Skin epidermis (tissue), 12 donors: ENCODE measurements at regions not wholly inside any gene's neighbourhood (a gene's known extent, or its start where the extent isn't known, plus 50 kb on each side); places are given as distances from the start of the nearest gene placed in this dataset.

Source experiments
- H3K27ac ChIP-seq, 21 experiments: fragments of 200-600 bp; sonication (generic) in 11 of 21; one replicate each; pipeline ENCODE4 v1.5.0; 2020; ENCODE audit warnings: mild to moderate bottlenecking in 3 of 21, inconsistent platforms in 2 of 21, moderate library complexity in 2 of 21
- H3K4me3 ChIP-seq, 7 experiments: fragments of 200-600 bp; sonication (generic) in 2 of 7; one replicate each; pipeline ENCODE4 v1.5.0; 2020; ENCODE audit warnings: inconsistent platforms in 2 of 7, mild to moderate bottlenecking in 2 of 7, moderate library complexity in 1 of 7

DNA sequence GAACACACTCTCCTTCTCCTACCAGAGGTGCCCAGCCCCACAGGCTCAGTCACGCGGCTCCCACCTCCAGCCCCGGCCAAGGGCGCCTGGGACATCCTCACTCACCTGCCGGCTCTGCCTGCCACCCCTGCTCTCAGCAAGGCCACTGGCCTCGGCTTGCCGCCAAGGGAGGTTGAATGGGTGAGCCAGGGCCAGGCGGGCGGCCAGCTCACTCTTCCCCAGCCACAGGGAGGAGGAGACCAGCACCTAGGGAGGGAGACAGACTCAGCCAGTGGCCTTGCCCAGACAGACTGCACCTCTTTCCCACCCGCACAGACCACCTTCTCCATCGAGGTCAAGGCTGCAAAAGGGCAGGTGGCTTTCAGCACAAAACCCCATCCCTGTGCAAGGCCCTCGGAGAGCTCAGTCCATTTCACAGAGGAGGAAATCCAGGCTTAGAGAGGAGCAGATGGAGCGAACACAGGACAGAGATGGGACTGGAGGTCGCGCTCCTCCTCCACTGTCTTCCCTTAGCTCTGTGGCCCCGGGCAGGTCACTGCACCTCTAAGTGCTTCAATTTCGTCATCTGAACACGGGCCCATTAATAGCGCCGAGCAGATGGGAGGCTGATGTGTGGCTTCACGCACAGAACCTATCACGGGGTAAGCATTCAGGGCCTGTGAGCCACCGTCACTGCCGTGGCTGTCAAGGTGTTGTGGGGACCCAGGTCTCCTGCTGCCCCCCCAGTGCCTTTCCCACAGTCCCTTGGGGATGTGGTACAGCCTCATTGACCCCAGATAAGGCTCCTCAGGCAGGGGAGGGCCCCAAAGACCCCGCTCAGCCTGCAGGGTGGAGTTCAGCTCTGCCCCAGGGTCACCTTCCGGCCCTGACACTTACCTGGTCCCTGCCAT lies 56.1 kb downstream of the RMI2 start:
- H3K4me3 ChIP-seq: no peak overlapping the region
- peak overlapping the region in 1 of 21 experiments; percentile 1 for H3K27ac ChIP-seq

DNA sequence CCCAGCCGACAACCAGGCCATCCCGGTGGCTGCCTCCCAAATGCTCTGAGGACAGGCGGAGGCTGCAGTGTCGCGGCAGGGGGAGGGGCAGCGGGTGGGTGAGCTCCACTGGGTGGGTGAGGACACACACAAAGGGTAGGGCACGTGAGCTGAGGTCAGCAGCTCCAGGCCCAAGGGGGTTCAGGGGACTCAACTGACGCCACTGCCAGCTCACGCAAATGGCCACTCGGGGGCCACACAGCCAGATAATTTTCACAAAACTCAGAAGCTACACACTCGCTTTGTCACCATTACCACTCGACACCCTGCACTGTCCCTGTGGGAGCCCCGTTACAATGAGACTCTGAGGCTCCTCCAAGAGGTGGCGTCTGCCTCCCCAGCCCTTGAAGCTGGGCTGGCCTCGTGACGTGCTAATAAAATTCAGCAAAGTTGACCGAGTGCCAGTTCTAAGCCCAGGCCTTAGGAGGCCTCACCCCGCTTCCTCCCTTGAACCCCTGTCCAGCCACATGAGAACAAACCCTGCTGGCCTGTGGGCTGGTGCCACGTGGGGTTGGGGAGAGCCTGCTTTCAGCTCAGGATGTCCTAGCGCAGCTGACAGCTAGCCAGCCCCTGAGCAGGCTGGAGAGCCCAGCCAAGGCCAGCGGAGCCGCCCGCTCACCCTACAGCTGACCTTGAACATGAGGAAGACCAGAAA lies 56.9 kb downstream of the RMI2 start:
- Histone ChIP-seq H3K27ac (no peak overlapping the region), H3K4me3 (no peak overlapping the region)

DNA sequence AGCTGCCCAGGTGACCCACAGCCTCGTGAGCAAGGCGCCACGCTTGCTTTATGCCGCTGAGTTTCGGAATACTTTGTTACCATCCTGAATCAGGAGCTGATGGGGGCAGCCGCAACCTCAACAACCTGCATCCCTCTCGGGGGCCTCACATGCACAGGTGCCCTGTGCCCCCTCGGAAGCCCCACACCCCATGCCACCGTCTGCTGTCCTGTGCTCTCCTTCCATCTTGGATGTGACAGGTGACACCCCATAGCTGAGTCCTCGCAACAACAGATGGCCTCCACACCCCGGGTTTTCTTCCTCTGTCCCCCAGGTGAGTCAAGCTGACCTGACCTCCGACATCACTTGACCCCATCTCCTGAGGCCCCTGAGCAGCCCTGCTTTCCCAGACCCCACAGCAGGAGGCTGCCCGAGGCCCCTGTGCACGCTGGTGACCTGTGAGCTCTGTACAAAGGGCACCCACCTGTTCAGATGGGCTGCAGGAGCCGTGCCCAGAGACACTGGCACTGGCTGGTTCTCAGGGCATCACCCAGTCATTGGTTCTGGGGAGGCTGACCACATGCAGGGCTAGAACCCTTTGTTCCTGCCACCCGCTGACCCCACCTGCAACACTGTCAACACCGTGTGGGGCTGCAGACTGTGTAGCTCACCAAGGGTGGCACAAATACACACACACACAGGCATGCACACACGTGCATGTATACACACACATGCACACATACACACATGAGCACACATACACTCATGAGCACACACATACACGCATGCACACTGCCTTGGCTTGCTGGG lies 57.7 kb downstream of the RMI2 start:
- no peak overlapping the region for H3K27ac ChIP-seq
- H3K4me3 ChIP-seq: no peak overlapping the region

DNA sequence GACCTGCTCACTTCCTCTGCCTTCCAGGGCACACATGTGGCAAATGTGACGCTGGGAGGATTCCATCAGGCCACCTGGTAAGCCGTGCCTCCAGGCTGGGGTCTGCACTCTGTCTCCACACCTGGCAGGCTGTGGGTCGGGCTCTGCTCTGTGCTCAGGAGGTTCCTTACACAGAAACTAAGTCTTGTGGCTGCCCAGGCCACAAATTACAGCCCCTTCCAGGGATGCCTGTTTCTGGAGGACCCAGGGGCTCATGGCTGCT lies 58.2 kb downstream of the RMI2 start:
- H3K27ac ChIP-seq: no peak overlapping the region

DNA sequence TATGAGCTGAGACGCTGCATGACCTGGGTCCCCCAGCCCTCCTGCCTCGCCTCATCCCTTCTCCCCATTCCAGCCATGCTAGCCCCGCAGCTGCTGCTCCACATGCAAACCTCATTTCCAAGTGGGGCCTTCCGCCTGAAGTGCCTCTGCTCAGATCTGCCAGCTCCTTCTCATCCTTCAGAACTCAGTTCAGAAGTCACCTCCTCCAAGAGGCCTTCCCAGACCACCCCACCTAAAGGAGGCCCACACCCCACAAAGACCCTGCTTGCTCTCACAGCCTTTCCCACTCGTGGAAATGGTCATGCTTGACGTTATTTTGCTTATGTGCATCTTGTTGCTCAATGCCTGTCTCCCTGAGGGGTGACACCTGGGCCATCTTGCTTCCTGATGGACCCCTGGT lies 58.7 kb downstream of the RMI2 start:
- H3K27ac ChIP-seq: no peak overlapping the region

More for the DNA sequence above, 58.2 kb downstream of the RMI2 start:
- H3K4me3 ChIP-seq: no peak overlapping the region

DNA sequence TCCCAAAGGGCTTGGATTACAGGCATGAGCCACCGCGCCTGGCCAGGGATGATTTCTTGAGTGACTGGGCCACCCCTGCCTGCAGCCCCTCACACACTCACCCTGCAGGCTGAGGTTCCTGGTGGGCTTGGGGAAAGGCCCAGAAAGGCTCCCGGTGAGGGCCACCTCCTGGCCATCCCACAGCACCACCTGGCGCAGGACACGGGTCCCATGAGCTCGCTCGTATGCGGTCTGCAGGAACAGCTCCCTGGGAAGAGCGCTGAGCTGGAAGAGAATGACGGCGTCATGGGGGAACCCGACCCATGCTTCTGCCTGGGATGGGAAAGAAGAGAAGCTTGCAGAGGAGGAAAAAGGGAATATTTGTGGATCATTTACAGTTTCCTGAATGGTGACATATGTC lies 59.3 kb downstream of the RMI2 start:
- H3K27ac ChIP-seq: no peak overlapping the region

More for the DNA sequence above, 58.7 kb downstream of the RMI2 start:
- no peak overlapping the region for H3K4me3 ChIP-seq

DNA sequence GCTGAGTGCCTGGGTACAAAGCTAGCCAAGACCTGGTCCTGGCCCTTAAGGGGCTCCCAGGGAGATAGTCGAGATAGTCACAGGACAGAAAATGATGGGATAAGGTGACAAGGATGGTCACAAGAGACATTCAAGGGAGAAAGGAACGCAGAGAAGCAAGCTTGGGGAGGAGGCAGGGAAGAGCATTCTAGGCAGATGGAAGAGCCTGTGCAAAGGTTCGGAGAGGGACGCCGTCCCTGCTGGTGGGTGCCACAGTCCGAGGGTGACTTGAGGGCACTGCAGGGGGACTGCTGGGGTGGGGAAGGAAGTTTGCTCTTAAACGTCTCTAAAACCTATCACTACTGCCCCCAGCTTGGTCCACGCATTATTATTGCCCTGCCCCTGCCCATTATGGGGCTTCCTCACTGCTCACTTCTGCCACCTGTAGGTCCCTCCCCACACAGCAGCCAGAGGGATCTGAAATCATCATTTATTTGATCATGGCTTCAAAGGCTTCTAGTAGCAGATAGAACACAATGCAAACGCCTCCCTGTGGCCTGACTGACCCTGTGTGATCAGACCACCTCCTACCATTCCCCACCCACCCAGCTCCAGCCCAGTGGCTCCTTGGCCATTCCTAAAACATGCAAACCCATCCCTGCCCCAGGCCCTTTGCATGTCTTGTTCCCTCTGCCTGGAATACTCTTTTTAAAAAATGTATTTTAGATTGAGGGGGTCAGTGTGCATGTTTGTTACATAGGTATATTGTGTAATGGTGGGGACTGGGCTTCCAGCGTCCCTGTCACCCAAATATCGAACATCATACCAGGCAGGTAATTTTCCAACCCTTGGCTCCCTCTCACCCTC lies 60.3 kb downstream of the RMI2 start:
- no peak overlapping the region for H3K4me3 ChIP-seq
- no peak overlapping the region for H3K27ac ChIP-seq

More for the DNA sequence above, 59.3 kb downstream of the RMI2 start:
- no peak overlapping the region for H3K4me3 ChIP-seq

DNA sequence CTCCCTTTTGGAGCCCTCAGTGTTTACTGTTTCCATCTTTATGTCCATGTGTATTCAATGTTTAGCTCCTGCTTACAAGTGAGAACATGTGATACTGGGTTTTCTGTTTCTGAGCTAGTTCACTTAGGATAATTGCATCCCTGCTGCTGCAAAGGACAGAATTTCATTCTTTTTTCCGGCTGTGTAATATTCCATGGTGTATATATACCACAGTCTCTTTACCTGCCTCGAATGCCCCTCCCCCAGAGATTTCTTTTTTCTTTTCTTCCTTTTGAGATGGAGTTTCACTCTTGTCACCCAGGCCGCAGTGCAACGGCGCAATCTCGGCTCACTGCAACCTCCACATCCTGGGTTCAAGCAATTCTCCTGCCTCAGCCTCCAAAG lies 60.9 kb downstream of the RMI2 start:
- Histone ChIP-seq H3K27ac (no peak overlapping the region), H3K4me3 (no peak overlapping the region)

DNA sequence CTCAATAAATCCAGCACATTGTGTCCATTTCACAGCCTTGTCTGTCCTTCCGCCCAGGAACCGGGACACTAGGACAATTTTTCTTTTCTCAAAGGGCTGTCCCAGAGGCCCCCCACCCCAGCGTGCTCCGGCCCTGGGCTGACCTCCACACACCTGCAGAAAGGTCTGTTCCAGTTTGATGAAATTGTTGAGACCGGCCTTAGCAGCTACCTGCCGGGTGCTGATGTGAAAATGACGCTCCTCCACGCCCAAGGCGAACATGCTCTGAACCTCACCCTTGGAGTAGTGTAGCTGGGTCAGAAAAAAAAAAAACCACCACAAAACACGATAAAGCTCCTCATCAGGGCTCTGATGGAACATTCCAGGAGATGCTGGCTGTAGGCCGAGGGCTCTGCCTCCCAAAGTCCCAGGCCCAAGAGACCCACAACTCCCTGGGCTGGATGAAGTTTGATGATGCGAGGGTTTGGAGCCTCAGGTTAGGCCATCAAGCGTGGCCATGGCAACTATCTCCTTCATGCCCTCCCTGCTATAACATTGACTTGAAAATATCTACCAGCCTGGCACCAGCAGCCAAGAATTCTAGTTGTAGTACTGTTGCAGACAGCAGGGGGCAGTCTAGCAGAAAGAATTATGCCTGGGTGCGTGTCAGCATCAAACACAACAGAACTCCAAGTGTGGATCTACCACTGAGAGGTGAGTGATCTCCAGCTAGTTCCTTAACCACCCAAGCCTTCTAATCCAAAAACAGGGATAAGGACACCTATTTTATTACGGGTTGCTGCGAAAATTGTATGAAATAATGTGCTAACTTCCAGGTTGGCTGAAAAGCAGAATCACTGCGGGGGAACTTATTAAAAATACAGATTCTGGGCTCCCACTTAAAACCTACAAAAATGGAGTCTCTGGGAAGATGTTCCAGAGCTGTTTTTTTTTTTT lies 62.1 kb downstream of the RMI2 start:
- H3K27ac ChIP-seq: no peak overlapping the region
- no peak overlapping the region for H3K4me3 ChIP-seq

DNA sequence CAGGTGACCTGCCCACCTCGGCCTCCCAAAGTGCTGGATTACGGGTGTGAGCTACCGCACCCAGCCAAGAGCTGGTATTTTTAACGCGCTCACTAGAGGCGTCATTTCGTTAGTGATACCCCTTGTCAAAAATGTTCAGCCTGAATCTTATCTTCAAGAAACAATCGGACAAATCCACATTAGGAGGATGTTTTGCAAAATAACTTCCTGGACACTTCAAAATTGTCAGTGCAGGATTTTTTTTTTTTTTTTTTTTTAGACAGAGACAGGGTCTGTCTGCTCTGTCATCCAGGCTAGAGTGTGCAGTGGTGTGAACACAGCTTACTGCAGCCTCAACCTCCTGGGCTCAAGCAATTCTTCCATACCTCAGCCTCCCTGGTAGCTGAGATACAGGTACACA lies 63.0 kb downstream of the RMI2 start:
- no peak overlapping the region for H3K4me3 ChIP-seq
- no peak overlapping the region for H3K27ac ChIP-seq

DNA sequence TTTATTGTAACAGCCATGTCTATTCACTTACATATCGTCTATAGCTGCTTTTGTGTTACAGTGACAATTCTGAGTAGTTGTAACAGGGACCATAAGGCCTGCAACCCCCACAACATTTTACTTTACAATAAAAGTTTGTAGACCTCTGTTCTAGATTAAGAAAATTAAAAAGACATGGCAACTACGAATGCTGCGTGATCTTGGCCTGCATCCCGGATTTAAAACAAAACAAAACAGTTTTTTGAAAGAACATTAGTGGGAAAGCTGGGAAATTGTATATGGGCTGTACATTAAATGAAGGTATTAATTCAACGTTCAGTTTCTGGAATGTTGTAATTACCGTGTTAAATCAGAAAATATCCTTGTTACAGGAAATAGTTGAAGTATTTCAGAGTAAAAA lies 64.1 kb downstream of the RMI2 start:
- Histone ChIP-seq H3K27ac (no peak overlapping the region), H3K4me3 (no peak overlapping the region)

DNA sequence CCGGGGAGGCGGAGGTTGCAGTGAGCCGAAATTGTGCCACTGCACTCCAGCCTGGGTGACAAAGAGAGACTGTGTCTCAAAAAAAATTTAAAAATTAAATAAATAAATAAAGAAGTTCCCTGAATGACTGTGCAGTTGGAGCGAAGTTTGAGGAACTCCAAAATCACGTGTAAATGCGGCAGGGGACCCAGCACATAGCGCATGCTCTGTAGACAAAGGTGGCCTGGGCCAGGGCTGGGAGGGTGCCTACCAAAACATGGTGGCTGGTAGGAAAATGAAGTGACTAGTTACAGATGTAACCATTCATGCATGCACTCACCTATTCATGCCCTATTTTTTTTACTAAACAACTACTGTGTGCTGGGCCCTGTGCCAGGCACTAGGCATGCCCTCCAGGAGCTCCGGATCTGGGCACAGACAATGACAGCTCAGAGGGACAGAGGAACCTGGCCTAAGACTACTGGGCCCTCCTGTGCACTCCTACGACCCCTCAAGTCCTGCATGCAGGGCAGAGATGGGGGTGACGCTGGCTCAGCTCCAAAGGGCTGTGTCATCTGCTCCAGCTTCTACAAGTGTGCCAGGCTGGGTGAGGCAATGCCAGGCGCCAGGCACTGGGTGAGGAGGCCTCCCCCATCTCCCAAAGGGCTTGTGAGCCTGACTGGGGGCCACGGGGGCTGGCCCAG lies 65.3 kb downstream of the RMI2 start:
- Histone ChIP-seq H3K4me3 (no peak overlapping the region), H3K27ac (peak overlapping the region in 3 of 21 experiments; percentile 20 to 42 (median 36))

DNA sequence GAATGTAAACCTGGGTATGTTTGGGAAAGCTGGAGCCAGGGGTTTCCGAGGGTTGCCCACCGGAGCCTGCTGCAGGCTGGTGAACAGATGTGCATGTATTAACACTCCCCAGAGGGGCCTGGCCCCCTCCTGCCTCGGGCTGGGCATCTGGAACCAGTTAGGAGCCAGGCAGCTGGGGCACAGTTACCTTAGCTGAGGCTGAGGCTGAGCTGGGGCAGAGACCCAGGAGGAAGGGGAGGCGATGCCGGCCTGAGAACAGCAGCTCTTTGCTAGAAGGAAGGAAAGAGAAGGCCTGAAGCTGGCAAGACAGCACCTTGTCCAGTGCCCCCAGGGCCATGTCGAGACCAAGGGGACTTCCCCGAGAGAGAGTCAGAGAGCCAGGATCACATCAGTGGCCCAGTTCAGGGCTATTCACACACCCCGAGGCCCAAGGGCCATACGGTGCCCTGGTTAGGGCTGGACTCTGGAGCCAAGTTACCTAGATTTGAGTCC lies 65.8 kb downstream of the RMI2 start:
- H3K4me3 ChIP-seq: no peak overlapping the region
- H3K27ac ChIP-seq: peak overlapping the region in 3 of 21 experiments; percentile 20 to 36 (median 23)

DNA sequence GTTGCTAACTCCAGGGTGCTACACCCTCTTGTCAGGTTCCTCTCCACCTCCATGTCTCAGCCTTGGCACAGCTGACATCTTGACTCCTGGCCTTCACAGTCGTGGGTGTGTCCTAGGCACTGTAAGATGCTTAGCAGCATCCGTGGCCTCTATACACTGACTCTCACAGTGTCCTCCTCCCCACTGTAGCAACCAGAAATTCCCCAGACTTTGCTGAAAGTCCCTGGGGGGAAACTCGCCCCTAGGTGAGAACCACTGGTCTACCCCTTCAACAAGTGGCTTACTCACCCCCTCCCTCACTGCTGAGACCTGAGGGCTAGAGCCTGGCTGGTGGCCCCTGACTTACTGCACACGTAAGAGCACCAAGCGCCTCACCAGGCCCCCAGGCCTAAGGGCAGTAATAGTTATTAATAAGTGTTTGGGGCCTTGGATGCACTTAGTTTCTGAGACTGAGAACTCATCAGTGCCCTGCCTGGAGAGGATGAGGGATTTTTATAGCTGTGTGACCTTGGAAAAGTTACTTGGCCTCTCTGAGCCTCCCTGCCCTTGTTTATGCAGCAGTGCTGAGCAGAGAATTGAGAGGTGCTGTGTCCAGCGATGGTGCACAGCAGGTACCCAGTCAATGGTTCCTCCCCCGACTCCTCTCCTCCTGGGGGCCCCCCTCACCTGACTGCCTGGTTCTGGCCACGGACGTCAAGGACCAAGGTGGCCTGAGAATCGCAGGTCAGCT lies 67.1 kb downstream of the RMI2 start:
- no peak overlapping the region for H3K27ac ChIP-seq
- H3K4me3 ChIP-seq: no peak overlapping the region

DNA sequence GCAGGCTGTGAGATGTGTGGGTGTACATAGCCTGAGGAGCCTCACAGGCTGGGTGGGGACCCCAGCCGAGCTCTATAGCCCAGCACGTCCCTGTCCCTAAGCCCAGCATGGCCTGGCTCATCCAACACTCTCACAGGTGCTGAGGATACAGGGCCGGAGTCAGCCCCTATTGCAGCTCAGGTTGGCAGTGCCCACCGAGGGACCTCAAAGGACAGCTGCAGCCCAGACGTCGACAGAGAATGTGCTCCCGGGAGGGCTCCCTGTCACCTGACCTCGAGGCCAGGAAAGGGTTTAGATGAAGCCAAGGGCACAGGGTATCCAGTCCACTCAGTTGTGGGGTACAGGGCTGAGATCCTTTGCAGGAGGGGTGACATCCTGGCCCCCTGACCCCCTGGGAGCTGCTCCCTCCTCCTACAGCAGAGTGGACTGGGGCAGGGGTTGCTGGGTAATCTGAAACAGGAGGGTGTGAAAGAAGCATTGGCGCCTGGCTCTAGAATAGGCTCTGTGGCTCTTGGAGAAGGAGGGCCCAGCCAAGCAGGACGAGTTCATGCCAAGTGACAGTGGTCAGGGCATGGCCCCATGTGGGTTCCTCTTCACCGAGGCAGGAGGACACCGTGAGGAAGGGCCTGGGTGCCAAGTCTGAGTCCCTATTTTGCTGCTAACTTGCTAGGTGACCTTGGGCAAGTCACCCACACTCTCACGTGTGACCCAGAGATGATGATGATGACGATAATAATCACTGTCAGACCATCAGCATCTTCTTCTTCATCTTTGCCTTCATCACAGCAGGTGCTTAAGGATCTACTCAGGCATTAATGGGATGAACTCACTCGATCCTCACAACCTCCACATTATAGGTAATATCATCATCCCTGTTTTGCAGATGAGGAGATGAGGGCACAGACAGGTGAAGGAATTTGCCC lies 68.0 kb downstream of the RMI2 start:
- Histone ChIP-seq H3K27ac (no peak overlapping the region), H3K4me3 (no peak overlapping the region)

DNA sequence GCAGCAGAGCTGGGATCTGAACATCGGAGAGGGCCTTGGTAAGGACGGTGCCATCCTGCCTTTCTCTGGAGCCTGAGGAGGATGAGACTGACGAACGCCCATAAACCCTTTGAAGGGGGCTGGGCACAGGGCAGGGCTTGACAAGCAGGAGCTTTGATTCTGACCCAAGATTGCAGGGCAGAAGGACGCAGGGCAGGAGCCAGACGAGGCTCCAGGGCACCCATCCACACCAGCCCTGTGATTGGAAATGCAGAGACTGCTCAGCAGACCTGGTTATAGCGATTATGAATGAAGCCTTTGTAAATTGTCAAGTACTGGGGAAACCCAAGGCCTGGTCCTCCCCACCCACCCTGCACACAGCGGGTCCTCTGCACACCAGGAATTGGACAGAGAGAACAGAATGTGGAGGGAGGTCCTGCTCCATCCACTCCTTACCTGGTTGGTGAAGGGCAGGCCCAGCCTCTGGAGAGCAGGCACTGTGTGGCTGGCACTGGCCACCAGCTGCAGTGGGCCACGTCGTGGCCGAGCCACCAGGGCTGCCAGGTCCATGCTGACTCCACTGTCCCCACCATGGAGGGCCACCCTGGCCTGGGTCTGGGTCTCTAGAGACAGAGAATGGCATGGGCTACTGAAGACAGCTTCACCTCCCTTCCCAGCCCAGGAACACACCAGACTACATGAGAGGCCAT lies 68.8 kb downstream of the RMI2 start:
- Histone ChIP-seq H3K27ac (peak overlapping the region in 1 of 21 experiments; percentile 10), H3K4me3 (no peak overlapping the region)
